SK-N-MC (cell line): ENCODE measurements at regions not wholly inside any gene's neighbourhood (a gene's known extent, or its start where the extent isn't known, plus 50 kb on each side); places are given as distances from the start of the nearest gene placed in this dataset.

Source experiments
- EZH2 ChIP-seq: fragments of 200-600 bp; sonication (generic); IDR thresholded peaks from one replicate; pipeline ENCODE4 v1.6.1; 2017; ENCODE audit warnings: antibody characterized with exemption
- FOXP2 ChIP-seq: optimal IDR thresholded peaks from 2 replicates; pipeline ENCODE3; 2011; ENCODE audit warnings: mild to moderate bottlenecking, moderate library complexity; ENCODE audit not compliant: insufficient read depth; ENCODE audit errors: extremely low read length, control extremely low read depth
- POLR2AphosphoS5 ChIP-seq: IDR thresholded peaks from 2 replicates; pipeline ENCODE4 v1.6.1; 2012; ENCODE audit warnings: mild to moderate bottlenecking, low read depth, low read length, borderline replicate concordance

DNA sequence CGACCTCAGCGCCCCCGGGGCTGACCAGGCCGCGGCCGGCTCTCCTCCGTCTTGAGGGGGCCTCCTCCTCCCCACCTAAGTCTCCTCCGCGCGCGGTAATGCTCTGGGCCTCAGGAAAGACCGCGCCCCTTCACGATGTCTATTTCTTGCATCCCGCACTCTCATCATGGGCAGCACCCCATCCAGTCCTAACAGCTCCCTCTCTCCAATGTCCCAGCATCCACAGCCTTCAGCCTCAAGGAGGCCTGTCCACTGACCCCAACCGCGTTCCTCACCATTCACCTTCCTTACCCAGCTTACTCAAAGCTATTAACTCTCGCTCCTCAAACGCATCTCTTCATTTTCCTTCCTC, 77.5 kb downstream of the MAGED4 start:
- no peak for TF ChIP-seq EZH2
- no peak for TF ChIP-seq POLR2AphosphoS5
- no peak for TF ChIP-seq FOXP2
